Transverse colon (tissue), 4 donors: ENCODE measurements at regions not wholly inside any gene's neighbourhood (a gene's known extent, or its start where the extent isn't known, plus 50 kb on each side); places are given as distances from the start of the nearest gene placed in this dataset.
A peak's percentile ranks its signal among the peaks of the same experiment; 100 is the strongest.

ENCODE experiments used
- DNase-seq: peaks from one replicate; pipeline ENCODE4 v3.0.0-alpha.2; 2019
- H3K27ac ChIP-seq, 4 donors: fragments of 200-600 bp; sonication (generic); 2 replicates each; pipeline ENCODE4 v1.5.1; 2016 to 2018; ENCODE audit warnings: inconsistent platforms in 4 of 4
- H3K27me3 ChIP-seq: fragments of 200-600 bp; sonication (generic); 2 replicates; pipeline ENCODE4 v1.5.1; 2017; ENCODE audit warnings: inconsistent platforms
- H3K36me3 ChIP-seq, 4 donors: fragments of 200-600 bp; sonication (generic); 2 replicates each; pipeline ENCODE4 v1.5.1; 2017 to 2019; ENCODE audit warnings: inconsistent platforms in 4 of 4
- H3K4me1 ChIP-seq, 4 donors: fragments of 200-600 bp; sonication (generic); 2 replicates each; pipeline ENCODE4 v1.5.1; 2017 to 2020; ENCODE audit warnings: inconsistent platforms in 4 of 4
- H3K4me3 ChIP-seq, 4 donors: fragments of 200-600 bp; sonication (generic); 1 replicate in 1 of 4; 2 replicates in 3 of 4; pipeline versions ENCODE4 v1.5.1 to v1.6.1; 2017 to 2019; ENCODE audit warnings: inconsistent platforms in 4 of 4
- H3K9me3 ChIP-seq, 2 donors: fragments of 200-600 bp; sonication (generic); 2 replicates each; pipeline ENCODE4 v1.5.1; 2017 to 2019; ENCODE audit warnings: inconsistent platforms in 2 of 2
- CTCF ChIP-seq, 5 experiments: fragments of 200-600 bp in 3 of 5; fragments of 450-650 bp in 2 of 5; sonication (generic) in 3 of 5; IDR thresholded peaks; 1 replicate in 2 of 5; 2 replicates in 3 of 5; pipeline ENCODE4 v1.5.1; 2016 to 2017; ENCODE audit warnings: antibody characterized with exemption in 5 of 5, inconsistent platforms in 3 of 5, mild to moderate bottlenecking in 2 of 5, moderate library complexity in 1 of 5
- EP300 ChIP-seq: sonication (generic); formaldehyde crosslinking; IDR thresholded peaks from one replicate; pipeline ENCODE4 v1.6.1; 2017; ENCODE audit warnings: antibody characterized with exemption, low read depth
- POLR2A ChIP-seq: fragments of 450-650 bp; IDR thresholded peaks from one replicate; pipeline ENCODE4 v1.6.1; 2016; ENCODE audit warnings: antibody characterized with exemption, mild to moderate bottlenecking, moderate library complexity
- POLR2AphosphoS5 ChIP-seq, 3 donors: sonication (generic); formaldehyde crosslinking; IDR thresholded peaks; one replicate each; pipeline ENCODE4 v1.6.1; 2016; ENCODE audit warnings: antibody characterized with exemption in 3 of 3
- WGBS, 2 donors: methylation state at CpG; one replicate each; pipeline ENCODE4 v1.1.5; 2018; ENCODE audit warnings: low coverage in 1 of 2; 5-methylcytosine and 5-hydroxymethylcytosine counted together
- in situ Hi-C, 4 donors: fragments of 200-750 bp; cut with MboI; loops; one replicate each; pipeline versions ENCODE4 v1.15.0 to v1.15.1; 2017; ENCODE audit warnings: low sequenced_read_pairs in 3 of 4, low pct_ligation_motif_present in 1 of 4, low pct_unique_long_range_greater_than_20kb in 1 of 4
- intact Hi-C: fragments of 100-400 bp; cut with DNase I; formaldehyde crosslinking; loops from one replicate; pipeline ENCODE4 v1.15.1; 2023; ENCODE audit warnings: low total_unique reads

DNA sequence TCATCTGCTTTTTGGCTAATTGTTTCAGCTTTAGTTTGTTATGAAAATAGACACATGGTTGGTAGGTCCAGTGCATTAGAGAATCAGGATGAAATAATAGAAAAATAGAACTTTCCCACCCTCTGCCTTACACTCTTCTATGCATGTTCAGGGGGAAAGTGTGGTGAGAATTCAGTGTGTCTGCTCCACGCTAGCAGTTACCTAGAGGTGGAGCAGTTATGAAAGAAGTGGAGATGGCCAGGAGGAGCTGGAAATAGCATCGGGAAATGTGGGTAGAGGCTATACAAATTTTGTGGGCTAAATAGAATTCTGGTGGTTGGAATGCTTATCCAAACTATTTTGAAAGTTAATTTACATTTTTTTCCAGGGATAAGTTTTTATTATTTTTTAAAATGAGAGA lies 91.4 kb upstream of the MAD2L1 start:
- no peaks in the 10 kb centered on the region for H3K9me3 ChIP-seq
- H3K4me3 ChIP-seq = no peak overlapping the region
- H3K27ac ChIP-seq = no peak overlapping the region
- DNase-seq = no peak
- WGBS, 2 donors = 69 to 79% methylated on average over 2 of the region's 2 CpGs
- in situ Hi-C loops = loop anchor here in 2 of 4 donors (10.0 to 25.0 kb wide), 2 partner anchors 947 to 954 kb away; no protein-coding TSS in a partner anchor
- peaks cover 0 to 6% (median 0%) of the 10 kb centered on the region in 4 donors for H3K4me1 ChIP-seq
- H3K27me3 ChIP-seq = no peaks in the 10 kb centered on the region
- TF ChIP-seq POLR2A = no peak
- no peak for TF ChIP-seq CTCF (IDR thresholded peaks at IDR 0.05)
- no peaks in the 10 kb centered on the region for H3K36me3 ChIP-seq
- intact Hi-C loops = loop anchor here (5.0 kb wide), 1 partner anchor 939 kb away; no protein-coding TSS in a partner anchor

DNA sequence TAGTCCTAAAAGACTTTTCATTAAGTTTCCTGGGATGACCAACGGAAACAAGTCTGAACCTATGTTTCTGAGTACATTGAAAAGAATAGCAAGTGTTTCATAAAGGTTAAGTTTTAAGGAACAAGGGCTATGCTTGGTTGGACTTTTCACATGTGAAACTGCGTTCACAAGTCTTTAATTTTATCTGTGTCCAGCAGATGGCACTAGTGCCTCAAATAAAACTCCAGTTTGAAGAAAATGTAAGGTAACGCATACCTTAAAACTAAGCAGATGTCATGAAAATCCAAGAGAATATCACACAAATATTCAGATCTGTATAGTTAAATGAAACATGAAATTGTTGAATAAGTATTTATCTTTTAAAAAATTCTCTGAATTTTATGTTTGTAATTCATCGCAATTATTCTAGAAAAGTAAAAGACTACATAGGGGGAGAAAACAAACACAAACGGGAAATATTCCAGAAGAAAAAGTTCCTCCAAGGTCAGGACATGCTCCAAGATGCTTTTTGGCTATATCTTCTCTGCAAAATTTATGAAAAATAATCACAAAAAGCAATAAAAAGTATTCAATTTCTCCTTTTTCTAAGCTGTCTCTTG lies 89.6 kb upstream of the MAD2L1 start:
- intact Hi-C loops = loop anchor here (5.0 kb wide), 1 partner anchor 941 kb away; no protein-coding TSS in a partner anchor

DNA sequence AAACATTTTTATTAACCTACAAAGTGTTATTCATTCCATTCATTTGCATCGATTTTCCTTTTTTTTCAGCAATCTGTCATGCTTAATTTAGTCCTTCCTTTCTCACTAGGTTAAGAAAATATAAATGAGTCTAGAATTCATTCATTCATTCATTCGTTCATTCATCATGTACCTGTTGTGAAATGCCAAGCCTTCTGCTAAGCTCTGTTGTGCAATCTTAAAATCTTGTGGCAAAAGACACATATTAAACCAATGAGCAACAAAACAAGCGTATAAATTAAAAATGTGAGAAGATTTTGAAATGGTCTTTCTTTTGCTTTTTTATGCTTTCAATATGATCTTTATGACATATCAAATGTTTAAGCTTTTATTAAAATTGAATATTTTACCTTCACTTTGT lies 88.6 kb upstream of the MAD2L1 start:
- Histone ChIP-seq H3K36me3 (no peaks in the 10 kb centered on the region), H3K9me3 (no peaks in the 10 kb centered on the region), H3K4me3 (no peak overlapping the region), H3K27me3 (no peaks in the 10 kb centered on the region), H3K27ac (no peak overlapping the region), H3K4me1 (peaks cover 0 to 6% (median 0%) of the 10 kb centered on the region in 4 donors)
- DNase-seq = no peak
- in situ Hi-C loops (loop anchor here in 2 of 4 donors (10.0 to 25.0 kb wide), 2 partner anchors 950 to 957 kb away; no protein-coding TSS in a partner anchor), intact Hi-C loops (loop anchor here (5.0 kb wide), 1 partner anchor 942 kb away; no protein-coding TSS in a partner anchor)
- no peak for TF ChIP-seq CTCF (IDR thresholded peaks at IDR 0.05)
- no peak for TF ChIP-seq POLR2AphosphoS5 (IDR thresholded peaks at IDR 0.05)
- TF ChIP-seq EP300 = no peak
- no peak for TF ChIP-seq POLR2A
- WGBS, 2 donors = 69 to 70% methylated on average over 3 of the region's 3 CpGs

More for the DNA sequence above, 89.6 kb upstream of the MAD2L1 start:
- TF ChIP-seq POLR2A (no peak), CTCF (IDR thresholded peaks at IDR 0.05) (peak; percentile 60 to 71 (median 63))
- in situ Hi-C loops = loop anchor here in 2 of 4 donors (10.0 to 25.0 kb wide), 2 partner anchors 949 to 956 kb away; no protein-coding TSS in a partner anchor
- Histone ChIP-seq H3K9me3 (no peaks in the 10 kb centered on the region), H3K4me1 (peaks cover 0 to 6% (median 0%) of the 10 kb centered on the region in 4 donors), H3K27me3 (no peaks in the 10 kb centered on the region), H3K4me3 (no peak overlapping the region), H3K27ac (no peak overlapping the region), H3K36me3 (no peaks in the 10 kb centered on the region)
- no peak for DNase-seq
- WGBS, 2 donors = 20 to 29% methylated on average over 5 of the region's 5 CpGs

DNA sequence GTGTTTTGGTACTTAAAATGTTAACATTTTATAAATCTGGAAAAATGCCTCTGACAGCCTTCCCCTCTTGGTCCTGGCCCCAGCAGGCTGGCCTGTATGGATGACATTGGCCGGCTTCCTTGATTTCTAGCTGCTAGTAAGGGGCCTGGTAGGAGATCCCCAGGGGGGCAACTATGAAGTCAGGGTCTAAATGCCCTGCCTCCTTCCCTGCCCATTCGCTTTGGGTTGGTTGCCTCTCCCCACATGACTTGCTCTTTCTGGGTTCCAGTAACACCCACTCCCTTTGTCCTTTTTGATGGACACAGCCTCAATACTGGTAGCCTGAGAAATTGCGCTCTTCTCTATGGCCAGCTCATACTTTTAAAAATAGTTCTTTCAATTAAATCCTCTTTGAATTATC lies 78.0 kb upstream of the MAD2L1 start:
- H3K4me3 ChIP-seq = no peak overlapping the region
- TF ChIP-seq CTCF (IDR thresholded peaks at IDR 0.05) = no peak
- TF ChIP-seq EP300 = no peak
- TF ChIP-seq POLR2A = no peak
- TF ChIP-seq POLR2AphosphoS5 (IDR thresholded peaks at IDR 0.05) = no peak
- no peak for DNase-seq
- in situ Hi-C loops = no loop called here
- H3K27me3 ChIP-seq = no peaks in the 10 kb centered on the region
- no peaks in the 10 kb centered on the region for H3K36me3 ChIP-seq
- H3K27ac ChIP-seq = no peak overlapping the region
- H3K4me1 ChIP-seq = no peaks in the 10 kb centered on the region
- no peaks in the 10 kb centered on the region for H3K9me3 ChIP-seq
- intact Hi-C loops = no loop called here
- 80 to 84% methylated on average over 1 to 3 of the region's 3 CpGs for WGBS, 2 donors
